ENCODE measurements at regions not wholly inside any gene's neighbourhood (a gene's known extent, or its start where the extent isn't known, plus 50 kb on each side); places are given as distances from the start of the nearest gene placed in this dataset.

DNA sequence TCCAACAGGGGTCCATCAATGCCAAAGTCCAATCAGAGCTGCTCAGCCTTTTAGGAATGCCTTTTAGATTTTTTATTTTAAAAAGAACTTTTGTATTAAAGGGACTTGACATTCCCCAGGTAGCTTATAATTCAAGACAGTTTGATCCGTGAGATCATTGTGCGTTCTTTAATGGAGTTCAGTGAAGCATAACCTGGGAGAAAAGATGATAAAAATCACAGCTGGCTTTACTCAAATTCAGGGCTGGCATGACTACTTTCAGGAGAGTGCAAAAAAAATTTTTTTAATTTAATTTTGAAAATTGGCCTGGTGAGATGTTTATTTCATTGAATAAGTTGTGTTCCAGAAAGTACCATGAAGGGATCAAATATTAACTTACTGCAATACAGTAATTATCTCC, 118.2 kb downstream of the VCX2 start:
- Histone ChIP-seq H3K4me3 (no peak overlapping the region), H3K27me3 (no peaks in the 10 kb centered on the region), H3K36me3 (no peaks in the 10 kb centered on the region), H3K9me3 (no peaks in the 10 kb centered on the region), H3K4me1 (peaks cover 0 to 9% (median 0%) of the 10 kb centered on the region in 4 donors), H3K27ac (no peak overlapping the region)
- intact Hi-C loops (cut with DNase I; ENCODE audit: low total_unique reads): no loop called here
- no peak for TF ChIP-seq EP300 (IDR thresholded peaks at IDR 0.05)
- TF ChIP-seq, protein P1, sequence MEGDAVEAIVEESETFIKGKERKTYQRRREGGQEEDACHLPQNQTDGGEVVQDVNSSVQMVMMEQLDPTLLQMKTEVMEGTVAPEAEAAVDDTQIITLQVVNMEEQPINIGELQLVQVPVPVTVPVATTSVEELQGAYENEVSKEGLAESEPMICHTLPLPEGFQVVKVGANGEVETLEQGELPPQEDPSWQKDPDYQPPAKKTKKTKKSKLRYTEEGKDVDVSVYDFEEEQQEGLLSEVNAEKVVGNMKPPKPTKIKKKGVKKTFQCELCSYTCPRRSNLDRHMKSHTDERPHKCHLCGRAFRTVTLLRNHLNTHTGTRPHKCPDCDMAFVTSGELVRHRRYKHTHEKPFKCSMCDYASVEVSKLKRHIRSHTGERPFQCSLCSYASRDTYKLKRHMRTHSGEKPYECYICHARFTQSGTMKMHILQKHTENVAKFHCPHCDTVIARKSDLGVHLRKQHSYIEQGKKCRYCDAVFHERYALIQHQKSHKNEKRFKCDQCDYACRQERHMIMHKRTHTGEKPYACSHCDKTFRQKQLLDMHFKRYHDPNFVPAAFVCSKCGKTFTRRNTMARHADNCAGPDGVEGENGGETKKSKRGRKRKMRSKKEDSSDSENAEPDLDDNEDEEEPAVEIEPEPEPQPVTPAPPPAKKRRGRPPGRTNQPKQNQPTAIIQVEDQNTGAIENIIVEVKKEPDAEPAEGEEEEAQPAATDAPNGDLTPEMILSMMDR (IDR thresholded peaks at IDR 0.05): no peak
- no peak for TF ChIP-seq POLR2A (IDR thresholded peaks at IDR 0.05)
- TF ChIP-seq POLR2AphosphoS5 (IDR thresholded peaks at IDR 0.05): no peak
- WGBS, 5 donors: 88 to 98% (median 91%) methylated on average over 2 of the region's 2 CpGs
- DNase-seq: no peak

DNA sequence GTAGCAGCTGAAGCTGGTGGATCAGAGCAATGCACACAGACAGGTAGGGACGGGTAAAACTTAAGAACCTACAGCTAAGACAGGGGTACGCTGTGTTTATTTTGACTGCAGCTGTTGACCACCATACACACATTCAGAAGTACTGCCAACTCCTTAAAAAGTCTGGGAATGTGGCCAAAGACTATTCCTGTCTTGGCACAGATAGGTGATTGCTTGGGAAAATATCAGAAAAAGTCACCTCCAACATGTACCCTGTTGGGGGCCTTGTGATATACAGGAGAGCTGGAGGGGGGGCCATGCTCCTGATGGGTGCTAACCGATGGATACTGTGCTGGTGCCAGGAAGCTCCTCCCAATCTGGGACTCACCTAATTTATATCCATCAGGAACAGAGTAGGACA, 121.2 kb downstream of the VCX2 start:
- Histone ChIP-seq H3K4me3 (no peak overlapping the region), H3K27ac (no peak overlapping the region), H3K27me3 (no peaks in the 10 kb centered on the region), H3K36me3 (no peaks in the 10 kb centered on the region), H3K9me3 (no peaks in the 10 kb centered on the region), H3K4me1 (peaks cover 0 to 9% (median 0%) of the 10 kb centered on the region in 4 donors)
- WGBS, 5 donors: 14 to 31% (median 21%) methylated on average over 3 of the region's 3 CpGs
- DNase-seq: peak in 1 of 2 donors; percentile 29
- intact Hi-C loops (cut with DNase I; ENCODE audit: low total_unique reads): no loop called here
- TF ChIP-seq EP300 (IDR thresholded peaks at IDR 0.05) (no peak), POLR2AphosphoS5 (IDR thresholded peaks at IDR 0.05) (no peak), POLR2A (IDR thresholded peaks at IDR 0.05) (no peak)
- TF ChIP-seq, protein P1 (IDR thresholded peaks at IDR 0.05): no peak

DNA sequence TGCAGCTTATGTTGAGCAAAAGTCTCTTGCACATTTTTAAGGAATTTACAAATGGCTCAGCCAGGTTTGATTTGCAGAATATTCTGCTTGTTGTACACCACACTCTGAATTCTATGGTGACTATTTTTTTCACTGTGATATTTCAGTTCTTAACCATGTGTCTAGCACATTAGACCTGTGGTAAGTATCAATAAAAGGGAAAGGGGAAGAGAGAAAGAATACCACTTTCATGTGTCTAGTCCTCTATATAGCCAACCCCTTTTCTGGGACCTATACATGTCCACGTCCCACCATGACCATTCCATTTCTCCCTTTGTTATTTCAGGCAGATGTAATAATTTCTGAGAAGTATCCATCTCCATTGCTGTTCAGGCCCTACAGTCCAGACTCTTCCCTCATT, 121.3 kb upstream of the PNPLA4 start:
- H3K4me3 ChIP-seq: no peak overlapping the region
- TF ChIP-seq POLR2A (IDR thresholded peaks at IDR 0.05) (no peak), EP300 (IDR thresholded peaks at IDR 0.05) (no peak), POLR2AphosphoS5 (IDR thresholded peaks at IDR 0.05) (no peak)
- TF ChIP-seq, protein P1 (IDR thresholded peaks at IDR 0.05): no peak
- H3K27me3 ChIP-seq: no peaks in the 10 kb centered on the region
- intact Hi-C loops (cut with DNase I; ENCODE audit: low total_unique reads): no loop called here
- no peaks in the 10 kb centered on the region for H3K36me3 ChIP-seq
- no peak overlapping the region for H3K27ac ChIP-seq
- 84 to 97% (median 93%) methylated on average over 1 of the region's 1 CpG for WGBS, 5 donors
- no peak for DNase-seq
- H3K4me1 ChIP-seq: peaks cover 0 to 9% (median 0%) of the 10 kb centered on the region in 4 donors
- H3K9me3 ChIP-seq: no peaks in the 10 kb centered on the region

DNA sequence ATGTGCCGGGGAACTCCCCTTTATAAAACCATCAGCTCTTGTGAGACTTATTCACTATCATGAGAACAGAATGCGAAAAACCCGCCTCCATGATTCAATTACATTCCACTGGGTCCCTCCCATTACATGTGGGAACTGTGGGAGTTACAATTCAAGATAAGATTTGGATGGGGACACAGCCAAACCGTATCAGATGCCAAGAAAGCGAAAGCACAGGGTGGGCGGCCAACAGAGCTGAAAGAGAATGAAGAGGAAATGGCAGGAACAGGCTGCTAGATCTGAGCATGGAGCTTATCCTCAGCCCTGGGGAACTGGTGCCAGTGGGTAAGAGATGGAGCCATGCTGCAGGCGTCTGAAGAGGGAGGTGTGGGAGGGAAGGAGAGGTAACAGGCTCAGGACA, 117.7 kb upstream of the PNPLA4 start:
- Histone ChIP-seq H3K27me3 (no peaks in the 10 kb centered on the region), H3K4me3 (no peak overlapping the region), H3K4me1 (peaks cover 0 to 4% (median 0%) of the 10 kb centered on the region in 4 donors), H3K9me3 (no peaks in the 10 kb centered on the region), H3K27ac (no peak overlapping the region), H3K36me3 (no peaks in the 10 kb centered on the region)
- DNase-seq: peak; percentile 20 to 37
- TF ChIP-seq POLR2AphosphoS5 (IDR thresholded peaks at IDR 0.05): no peak
- TF ChIP-seq POLR2A (IDR thresholded peaks at IDR 0.05): no peak
- TF ChIP-seq EP300 (IDR thresholded peaks at IDR 0.05): no peak
- TF ChIP-seq, protein P1 (IDR thresholded peaks at IDR 0.05): no peak
- intact Hi-C loops (cut with DNase I; ENCODE audit: low total_unique reads): no loop called here
- WGBS, 5 donors: 41 to 57% (median 54%) methylated on average over 7 of the region's 7 CpGs

Data from stomach (tissue), 8 donors.